HS-27A (cell line): ENCODE measurements at regions not wholly inside any gene's neighbourhood (a gene's known extent, or its start where the extent isn't known, plus 50 kb on each side); places are given as distances from the start of the nearest gene placed in this dataset.
"Not testable (repeated sequence)": the region's sequence is repeated elsewhere in the genome, so short reads cannot be mapped to it uniquely, and the experiment has no call there.

Experiments
- DNase-seq: peaks from one replicate; pipeline ENCODE4 v3.0.0-alpha.2; 2012; ENCODE audit warnings: low read depth, missing footprints

GRCh38 chr20:29687438-29687837 lies 1570.0 kb upstream of the DEFB115 start:
- DNase-seq = no peak

- DNase-seq = no peak
These were observed 1567.8 kb upstream of the DEFB115 start for GRCh38 chr20:29689411-29690225.

GRCh38 chr20:29690274-29690673 lies 1567.2 kb upstream of the DEFB115 start:
- DNase-seq = no peak

DNA sequence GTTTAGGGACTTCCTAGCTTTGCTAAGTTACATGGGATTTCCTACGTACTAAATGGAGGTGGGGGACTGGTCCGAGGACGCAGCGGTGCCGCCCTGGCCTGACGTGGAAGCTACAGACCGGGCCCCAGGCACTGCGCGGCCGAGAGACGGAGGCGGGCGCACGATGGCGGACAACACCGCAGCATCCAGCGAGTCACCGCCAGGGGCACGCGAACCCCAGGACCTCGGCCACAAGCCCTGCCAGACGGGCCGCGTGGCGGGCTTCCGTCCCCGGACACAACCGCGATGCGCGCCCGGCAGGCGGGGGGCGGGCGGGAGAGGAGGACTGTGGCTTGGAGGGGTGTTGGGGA lies 1516.9 kb upstream of the DEFB115 start:
- DNase-seq = no peak

DNA sequence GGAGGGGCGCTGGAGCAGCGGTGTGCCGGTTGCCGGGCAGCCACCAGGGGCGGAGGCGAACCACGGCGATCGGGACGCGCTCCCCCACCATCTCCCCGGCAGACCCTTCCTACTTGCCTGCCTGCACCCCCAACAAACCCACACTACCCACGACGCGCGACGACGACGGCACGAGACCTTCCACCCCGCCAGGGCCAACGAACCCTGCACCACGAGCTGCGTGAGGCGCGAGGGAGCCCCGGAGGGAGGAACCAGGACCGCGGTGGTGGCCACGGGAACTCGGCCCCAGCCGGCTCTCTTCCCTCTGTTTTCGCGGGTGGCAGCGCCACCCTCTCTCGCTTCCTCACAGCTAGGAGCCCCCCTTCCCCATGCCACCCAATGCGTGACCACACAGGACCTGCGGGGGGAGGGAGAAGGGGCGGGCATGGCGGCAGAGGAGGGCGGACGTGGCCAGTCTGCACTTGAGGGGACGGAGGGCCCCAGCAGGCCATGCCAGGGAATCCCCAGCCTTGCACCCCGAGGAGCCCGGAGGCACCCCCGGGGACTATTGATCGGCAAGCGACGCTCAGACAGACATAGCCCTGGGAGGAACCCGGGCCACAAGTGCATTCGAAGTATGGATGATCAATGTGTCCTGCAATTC lies 1516.4 kb upstream of the DEFB115 start:
- DNase-seq = no peak

GRCh38 chr20:29741594-29741893 lies 1515.9 kb upstream of the DEFB115 start:
- no peak for DNase-seq

GRCh38 chr20:29741894-29742698 lies 1515.4 kb upstream of the DEFB115 start:
- no peak for DNase-seq

DNA sequence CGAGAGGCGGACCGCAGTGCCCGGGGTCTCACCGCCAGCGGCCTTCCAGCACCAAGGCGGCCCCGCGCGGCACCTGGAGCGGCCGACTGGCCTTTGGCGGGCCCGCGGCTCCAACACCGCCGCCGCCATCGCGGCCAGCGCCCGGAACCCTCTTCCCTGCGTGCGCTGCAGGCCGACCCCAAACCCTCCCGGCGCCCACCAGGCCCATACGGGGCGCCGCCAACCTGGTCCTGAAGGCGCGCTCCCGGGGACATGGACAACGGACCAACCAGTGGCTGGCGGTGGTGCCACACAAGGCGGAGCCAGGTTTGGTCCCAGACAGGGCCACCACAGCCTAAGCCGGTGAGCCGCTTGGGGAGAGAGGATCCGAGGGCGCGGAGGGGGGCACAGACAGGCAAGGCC lies 1514.8 kb upstream of the DEFB115 start:
- no peak for DNase-seq

DNA sequence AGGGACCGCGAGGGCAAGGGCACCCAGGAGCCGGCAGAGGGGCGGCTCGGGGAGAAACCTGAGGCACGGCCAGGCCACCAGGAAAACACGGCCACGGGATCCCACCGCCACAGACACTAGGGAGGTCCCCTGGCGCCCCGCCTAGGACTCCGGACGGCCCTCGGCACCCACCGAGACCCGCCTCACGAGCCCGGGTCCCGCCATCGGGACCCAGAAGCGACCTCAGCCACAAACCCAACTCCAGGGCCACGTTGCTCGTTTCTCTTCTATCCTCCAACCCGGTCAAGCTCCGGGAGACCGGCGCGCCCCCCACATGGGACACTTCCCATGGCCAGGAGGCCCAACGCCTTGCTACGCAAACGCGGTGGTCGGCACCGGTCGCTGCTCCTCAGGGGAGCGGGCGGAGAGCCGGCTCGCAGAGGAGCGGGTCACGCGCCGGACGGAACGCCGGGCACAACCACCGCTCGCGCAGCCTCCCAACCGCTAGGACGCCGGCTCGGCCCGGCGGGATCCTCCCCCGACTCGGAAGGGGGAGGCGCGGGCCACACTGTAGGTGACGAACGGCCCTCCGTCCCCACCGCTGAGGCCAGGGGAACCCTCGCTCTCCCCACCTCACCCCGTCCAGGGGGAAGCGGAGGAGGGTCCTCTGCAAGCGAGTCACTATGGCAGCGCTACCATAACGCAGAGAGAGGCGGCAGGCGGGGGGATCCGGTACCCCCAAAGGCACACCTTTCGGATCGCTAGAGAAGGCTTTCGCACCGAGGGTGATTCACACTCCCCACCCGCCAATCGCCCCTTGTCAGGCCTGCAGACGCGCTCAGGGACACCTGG lies 1514.1 kb upstream of the DEFB115 start:
- no peak for DNase-seq

- DNase-seq = no peak
These were observed 1513.4 kb upstream of the DEFB115 start for GRCh38 chr20:29744071-29744470.

DNA sequence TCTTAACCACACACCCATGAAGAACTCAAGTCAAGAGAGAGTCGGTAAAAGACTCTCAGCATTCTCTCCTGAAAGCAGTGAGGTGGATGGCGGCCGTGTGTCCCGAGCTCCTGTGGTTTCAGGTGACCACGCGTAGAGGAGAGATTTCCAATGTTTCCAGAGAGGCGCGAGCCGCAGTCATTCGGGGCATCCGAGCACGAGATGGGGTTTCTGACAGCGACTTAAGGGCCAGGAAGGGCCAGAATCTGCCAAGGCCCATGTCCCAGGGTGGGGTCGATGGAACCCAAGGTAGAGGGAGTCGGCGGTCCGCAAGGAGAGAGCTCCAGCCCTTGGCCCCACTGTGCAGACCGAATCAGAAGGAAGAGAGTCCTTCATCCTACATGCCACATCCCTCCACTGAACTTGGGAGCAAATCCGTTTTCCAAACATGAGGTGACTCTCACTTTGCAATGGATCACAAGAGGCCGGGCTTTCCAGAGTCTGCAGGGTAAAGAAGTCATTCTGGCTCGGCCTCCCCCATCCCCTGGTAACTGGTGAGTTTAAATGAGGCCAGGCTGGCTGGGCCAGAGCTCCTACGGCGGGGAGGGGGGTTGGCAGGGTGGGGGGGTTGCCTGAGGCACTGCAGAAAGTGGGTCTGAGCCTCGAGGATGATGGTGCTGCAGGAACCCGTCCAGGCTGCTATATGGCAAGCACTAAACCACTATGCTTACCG lies 1511.8 kb upstream of the DEFB115 start:
- DNase-seq = not testable (repeated sequence)

GRCh38 chr20:29750268-29750899 lies 1507.1 kb upstream of the DEFB115 start:
- no peak for DNase-seq

GRCh38 chr20:29752644-29753425 lies 1504.6 kb upstream of the DEFB115 start:
- not testable (repeated sequence) for DNase-seq

GRCh38 chr20:29753426-29753746 lies 1504.1 kb upstream of the DEFB115 start:
- not testable (repeated sequence) for DNase-seq

DNA sequence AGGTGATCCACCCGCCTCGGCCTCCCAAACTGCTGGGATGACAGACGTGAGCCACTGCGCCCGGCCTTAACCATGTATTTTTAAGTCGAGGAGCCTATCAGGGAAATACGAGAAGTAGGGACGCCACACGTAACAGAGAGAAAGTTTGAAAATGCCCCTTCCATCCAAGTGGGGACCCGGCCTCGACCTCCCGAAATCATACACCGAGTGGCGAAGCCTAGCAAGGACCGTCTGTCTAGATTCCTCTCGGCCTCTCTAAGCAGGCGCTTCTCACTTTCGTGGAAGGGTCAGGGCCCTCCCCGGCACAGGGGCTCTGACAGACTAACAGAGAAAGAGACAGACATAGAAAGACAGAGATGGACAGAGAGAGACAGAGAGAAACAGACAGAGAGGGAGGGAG lies 1503.6 kb upstream of the DEFB115 start:
- not testable (repeated sequence) for DNase-seq

GRCh38 chr20:29755854-29756498 lies 1501.5 kb upstream of the DEFB115 start:
- DNase-seq = not testable (repeated sequence)

GRCh38 chr20:29756664-29757063 lies 1500.8 kb upstream of the DEFB115 start:
- no peak for DNase-seq

DNA sequence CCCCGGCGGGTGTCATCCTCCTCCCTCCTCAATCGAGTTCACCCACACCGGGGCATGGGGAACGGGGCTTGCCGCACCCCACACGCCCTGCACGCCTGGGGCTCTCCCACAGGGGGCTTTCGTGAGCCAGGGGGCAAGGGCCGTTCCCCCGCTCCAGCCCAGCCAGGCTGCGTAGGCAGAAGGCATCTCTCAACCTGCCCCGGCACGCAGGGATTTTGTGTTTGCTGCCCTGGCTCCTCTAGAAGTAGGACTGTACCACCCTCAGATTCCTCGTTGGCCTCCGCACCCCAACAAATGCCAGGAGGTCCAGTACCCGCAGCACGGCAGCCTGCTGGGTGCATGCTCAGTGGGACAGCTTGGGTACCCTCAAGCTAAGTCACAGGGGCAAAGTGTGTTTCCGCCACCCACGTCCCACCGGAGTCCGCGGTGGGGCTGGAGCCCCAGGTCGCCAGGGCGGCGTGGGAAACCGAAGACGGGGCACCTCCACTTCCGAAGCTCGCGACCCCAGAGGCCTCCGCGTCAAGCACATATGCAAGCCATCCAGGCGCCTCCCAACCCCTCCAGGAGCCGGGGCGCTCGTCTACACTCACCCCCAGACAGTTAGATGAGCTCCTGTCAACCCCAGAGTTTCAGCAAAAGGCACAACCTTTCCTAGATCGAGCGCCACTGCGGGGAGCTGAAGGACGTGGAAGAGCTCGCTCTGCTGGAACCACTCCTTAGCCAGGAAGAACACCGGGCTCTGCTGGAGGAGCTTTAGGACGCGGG lies 1495.7 kb upstream of the DEFB115 start:
- DNase-seq = not testable (repeated sequence)

- no peak for DNase-seq
These were observed 1494.8 kb upstream of the DEFB115 start for GRCh38 chr20:29762620-29763019.
